ENCODE measurements at regions not wholly inside any gene's neighbourhood (a gene's known extent, or its start where the extent isn't known, plus 50 kb on each side); places are given as distances from the start of the nearest gene placed in this dataset.

GRCh38 chr9:29228558-29228957 lies 1655.3 kb upstream of the C9orf72 start:
- POLR2A ChIA-PET (ENCODE audit: partially characterized antibody): interaction anchor here (0.7 kb wide), 1 partner anchor 63 kb away, joined by 4 read pairs; no protein-coding TSS in a partner anchor
- H3K79me1 ChIP-seq (ENCODE audit: low read depth, low read length): no peaks in the 10 kb centered on the region
- no peaks in the 10 kb centered on the region for H3K4me1 ChIP-seq (replicated peaks in 1 of 4; ENCODE audit: control insufficient read depth in 3 of 4, insufficient read depth in 4 of 4, low read length in 3 of 4)
- H4K20me1 ChIP-seq (replicated peaks in 1 of 2; ENCODE audit: control insufficient read depth in 1 of 2, insufficient read depth in 2 of 2, low read length in 2 of 2): no peaks in the 10 kb centered on the region
- no peaks in the 10 kb centered on the region for H3K27me3 ChIP-seq (replicated peaks in 1 of 4; ENCODE audit: control insufficient read depth in 3 of 4, extremely low read depth in 1 of 4, insufficient read depth in 3 of 4, low read length in 3 of 4)
- no peak overlapping the region for H2BK20ac ChIP-seq (ENCODE audit: low read length)
- H3K9ac ChIP-seq (replicated peaks in 1 of 4; ENCODE audit: extremely low read depth in 1 of 4, low read depth in 3 of 4, low read length in 3 of 4): no peak overlapping the region
- no peak overlapping the region for H2BK15ac ChIP-seq (ENCODE audit: low read length)
- no peaks in the 10 kb centered on the region for H3K9me3 ChIP-seq (ENCODE audit: insufficient read depth in 2 of 2, low read depth in 1 of 2, low read length in 1 of 2)
- no peaks in the 10 kb centered on the region for H3K23me2 ChIP-seq (ENCODE audit: low read depth, low read length)
- DNase-seq (ENCODE audit: low read depth in 1 of 2, low spot score in 2 of 2) (no peak), FAIRE-seq (no peak)
- no peak overlapping the region for H3K4me3 ChIP-seq (ENCODE audit: extremely low read depth in 1 of 4, insufficient read depth in 2 of 4, low read depth in 3 of 4, low read length in 4 of 4)
- H4K5ac ChIP-seq (ENCODE audit: insufficient read length, low read depth, low read length): no peak overlapping the region
- H2AFZ ChIP-seq (ENCODE audit: low read length): no peak overlapping the region
- H3K36me3 ChIP-seq (ENCODE audit: control insufficient read depth in 2 of 4, insufficient read depth in 4 of 4, low read length in 3 of 4): no peaks in the 10 kb centered on the region
- no peak overlapping the region for H4K8ac ChIP-seq (ENCODE audit: extremely low read depth, insufficient read depth, low read length)
- no peak overlapping the region for H3K14ac ChIP-seq (ENCODE audit: insufficient read length)
- CTCF ChIA-PET (ENCODE audit: partially characterized antibody): interaction anchor here (1.4 kb wide), 1 partner anchor 21 kb away, joined by 3 read pairs; no protein-coding TSS in a partner anchor
- 92% methylated on average over 2 of the region's 2 CpGs; no CpG with 5 or more reads in 1 of the 2 experiments for WGBS, 2 experiments (ENCODE audit: extremely low coverage in 1 of 2, insufficient coverage in 1 of 2, insufficient read length in 1 of 2, insufficient replicate concordance in 2 of 2, low coverage in 1 of 2, low lambda C conversion rate in 2 of 2, missing lambda C conversion rate in 1 of 2)
- H3K79me2 ChIP-seq (ENCODE audit: control insufficient read depth in 1 of 2, insufficient read depth in 2 of 2, low read length in 2 of 2): no peaks in the 10 kb centered on the region
- H3K23ac ChIP-seq (ENCODE audit: insufficient read length): no peak overlapping the region
- no peak overlapping the region for H3K56ac ChIP-seq (replicated peaks; ENCODE audit: insufficient read length, low read depth, low read length)
- no peak overlapping the region for H2BK120ac ChIP-seq (replicated peaks; ENCODE audit: low read depth, low read length)
- H2BK5ac ChIP-seq (ENCODE audit: low read depth, low read length): no peak overlapping the region
- no peak overlapping the region for H3K18ac ChIP-seq (ENCODE audit: extremely low read depth, low read length)
- H2AK5ac ChIP-seq (ENCODE audit: low read depth, low read length): no peak overlapping the region
- H3K4ac ChIP-seq (replicated peaks; ENCODE audit: insufficient read length, low read depth, low read length): no peak overlapping the region
- TF ChIP-seq RNF2 (IDR thresholded peaks at IDR 0.05; ENCODE audit: borderline replicate concordance, low read depth, low read length, missing control alignments, poor library complexity, severe bottlenecking) (no peak), RFX5 (IDR thresholded peaks at IDR 0.05; ENCODE audit: borderline replicate concordance, low read depth, low read length) (no peak), EGR1 (IDR thresholded peaks at IDR 0.05; ENCODE audit: borderline replicate concordance, low read depth, low read length) (no peak), HDAC2 (IDR thresholded peaks at IDR 0.05; ENCODE audit: borderline replicate concordance in 1 of 2, low read depth in 2 of 2, low read length in 2 of 2) (no peak), KDM4A (IDR thresholded peaks at IDR 0.05; ENCODE audit: low read depth, low read length, severe bottlenecking) (no peak), POU5F1 (IDR thresholded peaks at IDR 0.05; ENCODE audit: low read depth, low read length) (no peak), JUND (IDR thresholded peaks at IDR 0.05; ENCODE audit: low read length) (no peak), SIRT6 (IDR thresholded peaks at IDR 0.05; ENCODE audit: low read length) (no peak), TAF7 (optimal IDR thresholded peaks at IDR 0.05; ENCODE audit: borderline replicate concordance, low read depth, low read length) (no peak), CBX5 (IDR thresholded peaks at IDR 0.05; ENCODE audit: low read depth, low read length) (no peak)
- H4K91ac ChIP-seq (replicated peaks; ENCODE audit: insufficient read length, low read length): no peak overlapping the region
- no peak overlapping the region for H3K27ac ChIP-seq (ENCODE audit: low read depth, low read length)
- H3K4me2 ChIP-seq (ENCODE audit: insufficient read depth in 1 of 2, low read depth in 2 of 2, low read length in 2 of 2): no peak overlapping the region
- no peak overlapping the region for H2BK12ac ChIP-seq (ENCODE audit: low read depth, low read length)
